Endothelial cell of umbilical vein (primary cell): ENCODE measurements at regions not wholly inside any gene's neighbourhood (a gene's known extent, or its start where the extent isn't known, plus 50 kb on each side); places are given as distances from the start of the nearest gene placed in this dataset.

Experiments
- BruUV-seq: library from RNA; stranded (reverse); fragments of 400-500 nt; replicated peaks from 2 replicates; lab custom pipeline; 2021; lab: Mats Ljungman, UMichigan
- CTCF ChIA-PET: fragments of 300-600, 350-600 bp; sonication (Branson Sonifier 250); formaldehyde crosslinking; loops from one replicate; lab custom pipeline; 2021; ENCODE audit warnings: antibody characterized with exemption, inconsistent platforms; lab: Charles Lee
- POLR2A ChIA-PET: fragments of 300-600, 350-600 bp; sonication (Branson Sonifier 250); formaldehyde crosslinking; loops from one replicate; lab custom pipeline; 2021; ENCODE audit warnings: antibody characterized with exemption, inconsistent platforms; lab: Charles Lee
- DNase-seq: peaks from one replicate; pipeline ENCODE4 v3.0.0-alpha.2; 2011; ENCODE audit warnings: low read depth, low spot score
- FAIRE-seq: peaks from 2 replicates; lab custom pipeline; 2011; peaks lifted over from hg19 to GRCh38; lab: Jason Lieb, UNC
- H2AFZ ChIP-seq: 2 replicates; pipeline ENCODE4 v1.6.0; 2012; ENCODE audit warnings: low read depth, low read length, control low read depth, inconsistent platforms
- H3K27ac ChIP-seq: 2 replicates; pipeline ENCODE4 v1.5.1; 2011; ENCODE audit warnings: low read depth, mild to moderate bottlenecking, control low read depth, low read length, moderate library complexity; ENCODE audit not compliant: insufficient read depth
- H3K27me3 ChIP-seq, 2 experiments: 2 replicates each; pipeline versions ENCODE4 v1.6.0 to v1.6.1; 2011; ENCODE audit warnings: low read length in 2 of 2, mixed read lengths in 1 of 2; ENCODE audit not compliant: control insufficient read depth in 2 of 2, insufficient read depth in 2 of 2
- H3K36me3 ChIP-seq, 2 experiments: 2 replicates in 1 of 2; 3 replicates in 1 of 2; pipeline ENCODE4 v1.5.1; 2011; ENCODE audit warnings: low read length in 2 of 2, mild to moderate bottlenecking in 1 of 2, moderate library complexity in 1 of 2; ENCODE audit not compliant: control insufficient read depth in 2 of 2, insufficient read depth in 2 of 2; ENCODE audit errors: extremely low read depth in 1 of 2
- H3K4me1 ChIP-seq: 3 replicates; pipeline ENCODE4 v1.5.1; 2011; ENCODE audit warnings: mild to moderate bottlenecking, low read length; ENCODE audit not compliant: control insufficient read depth, insufficient read depth; ENCODE audit errors: extremely low read depth
- H3K4me2 ChIP-seq: 2 replicates; pipeline ENCODE4 v1.6.1; 2011; ENCODE audit warnings: low read length, control low read depth, mixed read lengths; ENCODE audit not compliant: insufficient read depth
- H3K4me3 ChIP-seq, 3 experiments: fragments of 200-600 bp in 1 of 3; sonication (generic), shearing (Covaris generic) in 1 of 3; replicated peaks in 1 of 3; 2 replicates each; pipeline ENCODE4 v1.5.1; 2011 to 2016; ENCODE audit warnings: control low read depth in 3 of 3, low read length in 3 of 3, mild to moderate bottlenecking in 2 of 3, inconsistent platforms in 1 of 3, low read depth in 1 of 3, moderate library complexity in 1 of 3; ENCODE audit not compliant: insufficient read depth in 1 of 3
- H3K79me2 ChIP-seq: 2 replicates; pipeline ENCODE4 v1.6.0; 2012; ENCODE audit warnings: low read length, inconsistent platforms; ENCODE audit not compliant: control insufficient read depth, insufficient read depth
- H3K9ac ChIP-seq: replicated peaks from 2 replicates; pipeline ENCODE3; 2011; ENCODE audit warnings: low read length, control low read depth; ENCODE audit not compliant: insufficient read depth; ENCODE audit errors: extremely low read depth
- H3K9me1 ChIP-seq: replicated peaks from 3 replicates; pipeline ENCODE4 v1.6.0; 2011; ENCODE audit warnings: mild to moderate bottlenecking, low read length; ENCODE audit not compliant: control insufficient read depth, insufficient read depth; ENCODE audit errors: extremely low read depth
- H3K9me3 ChIP-seq: replicated peaks from 2 replicates; pipeline ENCODE4 v1.5.1; 2012; ENCODE audit warnings: low read length, inconsistent platforms; ENCODE audit not compliant: control insufficient read depth, insufficient read depth
- H4K20me1 ChIP-seq: replicated peaks from 2 replicates; pipeline ENCODE3; 2011; ENCODE audit warnings: mild to moderate bottlenecking, low read length; ENCODE audit not compliant: control insufficient read depth, insufficient read depth; ENCODE audit errors: extremely low read depth
- EZH2 ChIP-seq: IDR thresholded peaks from 2 replicates; pipeline ENCODE4 v1.6.1; 2012; ENCODE audit warnings: borderline replicate concordance, low read depth, mild to moderate bottlenecking, moderate library complexity, low read length, inconsistent platforms; ENCODE audit not compliant: severe bottlenecking
- FOS ChIP-seq: IDR thresholded peaks from 2 replicates; pipeline ENCODE4 v1.6.1; 2011; ENCODE audit warnings: mild to moderate bottlenecking, low read length, moderate library complexity, borderline replicate concordance; ENCODE audit not compliant: insufficient read depth
- GATA2 ChIP-seq: IDR thresholded peaks from 2 replicates; pipeline ENCODE4 v1.7.0; 2011; ENCODE audit warnings: low read depth, mild to moderate bottlenecking, moderate library complexity, mixed read lengths, low read length; ENCODE audit not compliant: insufficient read length, insufficient read depth
- JUN ChIP-seq: IDR thresholded peaks from 2 replicates; pipeline ENCODE4 v1.6.1; 2011; ENCODE audit warnings: borderline replicate concordance, low read depth; ENCODE audit not compliant: insufficient read length, insufficient read depth
- POLR2A ChIP-seq: IDR thresholded peaks from 2 replicates; pipeline ENCODE4 v1.6.1; 2012; ENCODE audit warnings: low read depth, mild to moderate bottlenecking, control low read depth, low read length
- dilution Hi-C: fragments of 300-500 bp; cut with MboI; formaldehyde crosslinking; loops from one replicate; pipeline ENCODE4 v1.15.0; 2019; ENCODE audit warnings: low sequenced_read_pairs; ENCODE audit not compliant: extremely low pct_ligation_motif_present
- intact Hi-C: fragments of 100-400 bp; cut with micrococcal nuclease; formaldehyde crosslinking; loops from one replicate; pipeline ENCODE4 v1.10.0; 2022
- TF ChIP-seq, protein P1 (sequence below), 2 donors: IDR thresholded peaks; 1 replicate in 1 of 2; 2 replicates in 1 of 2; pipeline ENCODE4 v1.5.1; 2011; ENCODE audit warnings: low read length in 2 of 2, mild to moderate bottlenecking in 2 of 2, moderate library complexity in 2 of 2, control low read depth in 1 of 2, inconsistent platforms in 1 of 2, low read depth in 1 of 2; ENCODE audit not compliant: insufficient read depth in 1 of 2; ENCODE audit errors: extremely low read depth in 1 of 2

DNA sequence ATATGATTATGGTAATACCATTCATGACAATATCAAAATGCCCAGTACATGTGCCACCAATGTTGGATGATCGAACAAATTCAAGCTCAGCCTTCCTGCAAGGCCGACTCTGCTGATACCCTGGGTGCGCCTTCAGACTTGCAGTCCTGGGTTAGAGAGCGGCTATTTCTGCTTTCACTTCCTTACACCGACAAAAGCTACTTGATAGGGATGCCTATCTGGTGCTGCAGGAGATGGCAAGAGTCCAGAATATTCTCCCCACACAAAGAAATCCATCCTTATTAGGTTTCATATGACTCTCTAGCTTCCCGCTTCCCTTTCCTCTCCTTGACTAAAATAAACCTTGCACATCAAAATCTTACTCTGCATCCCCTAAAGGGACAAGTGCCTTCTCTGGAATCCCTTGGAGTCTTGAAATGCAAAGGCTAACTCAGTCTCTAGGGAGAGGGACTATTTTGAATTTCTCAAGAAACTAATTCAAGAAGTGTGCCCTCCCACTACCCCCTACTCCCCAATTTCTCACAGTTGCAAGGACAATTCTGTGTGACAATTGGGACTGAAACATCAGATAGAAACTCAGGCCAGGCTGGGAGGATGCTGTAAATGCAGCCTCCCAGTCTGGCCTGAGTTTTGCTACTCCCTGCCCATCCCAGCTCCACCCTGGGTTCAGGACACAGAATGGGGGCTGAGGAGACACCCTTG, 103.1 kb upstream of the USP24 start:
- no peak overlapping the region for H3K4me3 ChIP-seq
- ChIA-PET CTCF (interaction anchor here (0.8 to 3.6 kb wide), 10 partner anchors 9 to 1267 kb away, joined by 3 to 36 read pairs (median 6); no protein-coding TSS in a partner anchor), POLR2A (interaction anchor here (1.2 kb wide), 1 partner anchor 20 kb away, joined by 3 read pairs; no protein-coding TSS in a partner anchor)
- H3K36me3 ChIP-seq: no peaks in the 10 kb centered on the region
- no peaks in the 10 kb centered on the region for H4K20me1 ChIP-seq
- H3K27ac ChIP-seq: peak overlapping the region; percentile 9
- peak overlapping the region; percentile 4 for H3K9ac ChIP-seq
- TF ChIP-seq FOS (no peak), EZH2 (no peak), GATA2 (peak; percentile 79), JUN (no peak), POLR2A (no peak)
- TF ChIP-seq, protein P1, sequence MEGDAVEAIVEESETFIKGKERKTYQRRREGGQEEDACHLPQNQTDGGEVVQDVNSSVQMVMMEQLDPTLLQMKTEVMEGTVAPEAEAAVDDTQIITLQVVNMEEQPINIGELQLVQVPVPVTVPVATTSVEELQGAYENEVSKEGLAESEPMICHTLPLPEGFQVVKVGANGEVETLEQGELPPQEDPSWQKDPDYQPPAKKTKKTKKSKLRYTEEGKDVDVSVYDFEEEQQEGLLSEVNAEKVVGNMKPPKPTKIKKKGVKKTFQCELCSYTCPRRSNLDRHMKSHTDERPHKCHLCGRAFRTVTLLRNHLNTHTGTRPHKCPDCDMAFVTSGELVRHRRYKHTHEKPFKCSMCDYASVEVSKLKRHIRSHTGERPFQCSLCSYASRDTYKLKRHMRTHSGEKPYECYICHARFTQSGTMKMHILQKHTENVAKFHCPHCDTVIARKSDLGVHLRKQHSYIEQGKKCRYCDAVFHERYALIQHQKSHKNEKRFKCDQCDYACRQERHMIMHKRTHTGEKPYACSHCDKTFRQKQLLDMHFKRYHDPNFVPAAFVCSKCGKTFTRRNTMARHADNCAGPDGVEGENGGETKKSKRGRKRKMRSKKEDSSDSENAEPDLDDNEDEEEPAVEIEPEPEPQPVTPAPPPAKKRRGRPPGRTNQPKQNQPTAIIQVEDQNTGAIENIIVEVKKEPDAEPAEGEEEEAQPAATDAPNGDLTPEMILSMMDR (IDR thresholded peaks at IDR 0.05; ENCODE audit: extremely low read depth in 1 of 2, insufficient read depth in 1 of 2, low read depth in 1 of 2, low read length in 2 of 2): no peak
- BruUV-seq: no TSS peak
- H3K4me2 ChIP-seq: peak overlapping the region; percentile 55
- no peaks in the 10 kb centered on the region for H3K9me3 ChIP-seq
- peak; percentile 85 for DNase-seq
- intact Hi-C loops (loop anchor here (1.0 kb wide), 2 partner anchors 8 to 15 kb away; no protein-coding TSS in a partner anchor), dilution Hi-C loops (no loop called here)
- peaks cover 55% of the 10 kb centered on the region for H3K4me1 ChIP-seq
- H3K9me1 ChIP-seq: no peaks in the 10 kb centered on the region
- H3K27me3 ChIP-seq: no peaks in the 10 kb centered on the region
- H3K79me2 ChIP-seq: no peaks in the 10 kb centered on the region
- H2AFZ ChIP-seq: peak overlapping the region; percentile 57
- peak; percentile 88 for FAIRE-seq
